Calu3 (cell line): ENCODE measurements at regions not wholly inside any gene's neighbourhood (a gene's known extent, or its start where the extent isn't known, plus 50 kb on each side); places are given as distances from the start of the nearest gene placed in this dataset.

Experiments used
- BruUV-seq: library from RNA; stranded (reverse); fragments of 400-500 nt; replicated peaks from 2 replicates; lab custom pipeline; 2021; lab: Mats Ljungman, UMichigan
- CTCF ChIA-PET: fragments of 300-600 bp; sonication (Branson Sonifier 250); formaldehyde crosslinking; loops from one replicate; lab custom pipeline; 2022; ENCODE audit warnings: antibody characterized with exemption; lab: Charles Lee
- DNase-seq: peaks from one replicate; pipeline ENCODE4 v3.0.0; 2022
- H3K27ac Mint-ChIP-seq: one replicate; pipeline ENCODE4 v1.8.0; 2022; ENCODE audit warnings: mixed read lengths; ENCODE audit not compliant: unreplicated experiment
- H3K27me3 Mint-ChIP-seq: one replicate; pipeline ENCODE4 v1.8.0; 2022; ENCODE audit warnings: mixed read lengths; ENCODE audit not compliant: unreplicated experiment
- H3K36me3 Mint-ChIP-seq: one replicate; pipeline ENCODE4 v1.8.0; 2022; ENCODE audit warnings: mild to moderate bottlenecking, moderate library complexity, mixed read lengths; ENCODE audit not compliant: insufficient read depth, unreplicated experiment
- H3K4me1 Mint-ChIP-seq: one replicate; pipeline ENCODE4 v1.8.0; 2022; ENCODE audit warnings: mild to moderate bottlenecking, low read depth, mixed read lengths; ENCODE audit not compliant: unreplicated experiment
- H3K4me3 Mint-ChIP-seq: one replicate; pipeline ENCODE4 v1.8.0; 2022; ENCODE audit warnings: mild to moderate bottlenecking, low read depth, moderate library complexity, mixed read lengths; ENCODE audit not compliant: unreplicated experiment
- H3K9me3 Mint-ChIP-seq: one replicate; pipeline ENCODE4 v1.8.0; 2022; ENCODE audit warnings: low read depth, mixed read lengths; ENCODE audit not compliant: unreplicated experiment
- CTCF ChIP-seq: fragments of 200-600 bp; IDR thresholded peaks from one replicate; pipeline ENCODE4 v1.8.0; 2022; ENCODE audit warnings: antibody characterized with exemption; ENCODE audit not compliant: unreplicated experiment
- intact Hi-C: fragments of 100-400 bp; cut with micrococcal nuclease; formaldehyde crosslinking; loops from one replicate; pipeline ENCODE4 v1.10.0; 2022; ENCODE audit not compliant: unreplicated experiment

GRCh38 chr9:38287420-38287985 lies 105.0 kb upstream of the ALDH1B1 start:
- intact Hi-C loops = no loop called here
- no peaks in the 10 kb centered on the region for H3K9me3 Mint-ChIP-seq
- CTCF ChIA-PET = interaction anchor here (0.7 kb wide), 1 partner anchor 22 kb away, joined by 3 read pairs; no protein-coding TSS in a partner anchor
- H3K4me3 Mint-ChIP-seq = no peak overlapping the region
- DNase-seq = no peak
- H3K27ac Mint-ChIP-seq = no peak overlapping the region
- H3K36me3 Mint-ChIP-seq = no peaks in the 10 kb centered on the region
- TF ChIP-seq CTCF = no peak
- peaks cover 13% of the 10 kb centered on the region for H3K27me3 Mint-ChIP-seq
- no TSS peak for BruUV-seq
- no peaks in the 10 kb centered on the region for H3K4me1 Mint-ChIP-seq

GRCh38 chr9:38286766-38287165 lies 105.7 kb upstream of the ALDH1B1 start:
- no TSS peak for BruUV-seq
- H3K36me3 Mint-ChIP-seq = no peaks in the 10 kb centered on the region
- intact Hi-C loops = no loop called here
- H3K27ac Mint-ChIP-seq = no peak overlapping the region
- no peak overlapping the region for H3K4me3 Mint-ChIP-seq
- no peaks in the 10 kb centered on the region for H3K4me1 Mint-ChIP-seq
- no peaks in the 10 kb centered on the region for H3K9me3 Mint-ChIP-seq
- DNase-seq = no peak
- CTCF ChIA-PET = no interaction called here
- peaks cover 13% of the 10 kb centered on the region for H3K27me3 Mint-ChIP-seq
- TF ChIP-seq CTCF = no peak

- no peak for DNase-seq
- Mint-ChIP-seq H3K9me3 (no peaks in the 10 kb centered on the region), H3K4me3 (no peak overlapping the region), H3K27ac (no peak overlapping the region), H3K27me3 (peaks cover 13% of the 10 kb centered on the region), H3K4me1 (no peaks in the 10 kb centered on the region), H3K36me3 (no peaks in the 10 kb centered on the region)
- TF ChIP-seq CTCF = no peak
- intact Hi-C loops = no loop called here
- BruUV-seq = no TSS peak
- CTCF ChIA-PET = no interaction called here
Measured at GRCh38 chr9:38286357-38286756, 106.1 kb upstream of the ALDH1B1 start.

GRCh38 chr9:38285236-38285635 lies 107.3 kb upstream of the ALDH1B1 start:
- no peaks in the 10 kb centered on the region for H3K36me3 Mint-ChIP-seq
- no peak overlapping the region for H3K27ac Mint-ChIP-seq
- intact Hi-C loops = no loop called here
- H3K4me3 Mint-ChIP-seq = no peak overlapping the region
- CTCF ChIA-PET = no interaction called here
- no TSS peak for BruUV-seq
- no peak for TF ChIP-seq CTCF
- H3K9me3 Mint-ChIP-seq = no peaks in the 10 kb centered on the region
- DNase-seq = no peak
- no peaks in the 10 kb centered on the region for H3K4me1 Mint-ChIP-seq
- peaks cover 4% of the 10 kb centered on the region for H3K27me3 Mint-ChIP-seq
